BLaER1 (cell line): ENCODE measurements at regions not wholly inside any gene's neighbourhood (a gene's known extent, or its start where the extent isn't known, plus 50 kb on each side); places are given as distances from the start of the nearest gene placed in this dataset.

Experiments
- H3K27ac ChIP-seq: shearing (Covaris generic); formaldehyde crosslinking; 2 replicates; pipeline ENCODE4 v1.8.1; 2022
- H3K27me3 ChIP-seq: shearing (Covaris generic); formaldehyde crosslinking; 2 replicates; pipeline ENCODE4 v1.8.1; 2022
- H3K36me3 ChIP-seq: shearing (Covaris generic); formaldehyde crosslinking; 2 replicates; pipeline ENCODE4 v1.8.1; 2022
- H3K4me1 ChIP-seq: shearing (Covaris generic); formaldehyde crosslinking; 2 replicates; pipeline ENCODE4 v1.8.1; 2022
- H3K4me2 ChIP-seq: shearing (Covaris generic); formaldehyde crosslinking; 2 replicates; pipeline ENCODE4 v1.8.1; 2022
- H3K4me3 ChIP-seq: shearing (Covaris generic); formaldehyde crosslinking; 2 replicates; pipeline ENCODE4 v1.8.1; 2022
- H3K9ac ChIP-seq: shearing (Covaris generic); formaldehyde crosslinking; 2 replicates; pipeline ENCODE4 v1.8.1; 2022
- H3K9me3 ChIP-seq: shearing (Covaris generic); formaldehyde crosslinking; 2 replicates; pipeline ENCODE4 v1.8.1; 2022
- H4K20me1 ChIP-seq: shearing (Covaris generic); formaldehyde crosslinking; 2 replicates; pipeline ENCODE4 v1.8.1; 2022
- Cebpa-rat ChIP-seq: shearing (Covaris generic); IDR thresholded peaks from 2 replicates; pipeline ENCODE4 v1.8.1; 2022

GRCh38 chr22:47293368-47294221 is 531.1 kb downstream of the TBC1D22A start:
- Histone ChIP-seq H3K4me2 (no peak overlapping the region), H4K20me1 (no peaks in the 10 kb centered on the region), H3K4me3 (no peak overlapping the region), H3K9ac (no peak overlapping the region), H3K27ac (no peak overlapping the region), H3K27me3 (no peaks in the 10 kb centered on the region), H3K9me3 (no peaks in the 10 kb centered on the region), H3K4me1 (no peaks in the 10 kb centered on the region), H3K36me3 (no peaks in the 10 kb centered on the region)
- no peak for TF ChIP-seq Cebpa-rat

DNA sequence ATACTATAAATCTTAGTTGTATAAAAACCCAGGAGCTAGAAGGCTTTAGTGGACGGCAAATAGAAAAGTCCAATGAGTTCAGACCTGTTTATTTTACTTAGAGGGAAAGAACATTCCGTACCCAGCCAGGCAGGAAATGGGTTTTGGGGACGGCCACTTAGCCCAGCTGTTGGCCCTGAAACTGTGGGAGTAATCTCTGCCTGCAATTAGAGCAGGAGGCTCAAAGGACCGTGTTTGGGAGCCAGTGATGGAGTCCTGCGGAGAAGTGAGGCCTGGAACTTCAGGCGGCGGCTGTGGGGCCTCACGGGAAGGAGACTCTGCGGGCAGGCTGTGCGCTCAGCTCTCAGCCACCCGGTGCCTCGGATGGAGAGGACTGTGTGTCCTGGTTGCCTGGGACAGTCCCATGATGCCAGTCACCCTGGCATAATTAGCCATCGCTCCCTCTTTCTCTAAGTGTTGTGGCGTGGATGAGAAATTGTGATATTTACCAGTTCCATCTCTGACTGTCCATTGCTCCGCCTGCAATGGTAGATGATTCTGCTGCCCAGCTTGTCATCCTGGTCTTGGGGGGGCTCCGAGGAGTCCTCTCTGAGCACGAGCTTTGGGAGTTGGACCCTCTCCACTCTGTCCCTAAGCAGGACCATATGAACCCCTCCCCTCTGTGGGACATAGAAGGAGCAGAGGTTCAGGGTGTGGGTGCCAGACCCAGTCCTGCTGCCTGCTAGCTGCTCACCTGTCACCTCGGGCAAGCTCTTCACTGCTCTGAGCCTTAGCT is 530.3 kb downstream of the TBC1D22A start:
- Histone ChIP-seq H3K27ac (no peak overlapping the region), H3K9me3 (no peaks in the 10 kb centered on the region), H3K4me2 (no peak overlapping the region), H3K36me3 (no peaks in the 10 kb centered on the region), H4K20me1 (no peaks in the 10 kb centered on the region), H3K27me3 (no peaks in the 10 kb centered on the region), H3K4me1 (no peaks in the 10 kb centered on the region), H3K9ac (no peak overlapping the region), H3K4me3 (no peak overlapping the region)
- TF ChIP-seq Cebpa-rat, result no peak

- no peak overlapping the region for H3K9ac ChIP-seq
- no peaks in the 10 kb centered on the region for H3K9me3 ChIP-seq
- TF ChIP-seq Cebpa-rat, result no peak
- H3K36me3 ChIP-seq, result no peaks in the 10 kb centered on the region
- no peak overlapping the region for H3K27ac ChIP-seq
- no peak overlapping the region for H3K4me2 ChIP-seq
- H3K27me3 ChIP-seq, result no peaks in the 10 kb centered on the region
- H4K20me1 ChIP-seq, result no peaks in the 10 kb centered on the region
- H3K4me1 ChIP-seq, result peaks cover 1% of the 10 kb centered on the region; the same call in 1 of the 2 replicates
- no peak overlapping the region for H3K4me3 ChIP-seq
Observed at GRCh38 chr22:47291565-47292495, 529.4 kb downstream of the TBC1D22A start.

- H3K27me3 ChIP-seq, result no peaks in the 10 kb centered on the region
- no peak overlapping the region for H3K4me2 ChIP-seq
- H3K36me3 ChIP-seq, result no peaks in the 10 kb centered on the region
- no peak overlapping the region for H3K9ac ChIP-seq
- TF ChIP-seq Cebpa-rat, result no peak
- peaks cover 4% of the 10 kb centered on the region; the same call in 1 of the 2 replicates for H3K4me1 ChIP-seq
- no peaks in the 10 kb centered on the region for H4K20me1 ChIP-seq
- no peak overlapping the region for H3K27ac ChIP-seq
- H3K4me3 ChIP-seq, result no peak overlapping the region
- H3K9me3 ChIP-seq, result no peaks in the 10 kb centered on the region
Observed at GRCh38 chr22:47290706-47291430, 528.4 kb downstream of the TBC1D22A start.

GRCh38 chr22:47289336-47289985 is 527.0 kb downstream of the TBC1D22A start:
- Histone ChIP-seq H3K4me3 (no peak overlapping the region), H3K9me3 (no peaks in the 10 kb centered on the region), H3K27me3 (no peaks in the 10 kb centered on the region), H3K9ac (no peak overlapping the region), H3K27ac (no peak overlapping the region), H4K20me1 (no peaks in the 10 kb centered on the region), H3K4me2 (no peak overlapping the region), H3K4me1 (peaks cover 4% of the 10 kb centered on the region; the same call in 1 of the 2 replicates), H3K36me3 (no peaks in the 10 kb centered on the region)
- no peak for TF ChIP-seq Cebpa-rat

GRCh38 chr22:47288680-47289079 is 526.2 kb downstream of the TBC1D22A start:
- H4K20me1 ChIP-seq, result no peaks in the 10 kb centered on the region
- H3K4me1 ChIP-seq, result peaks cover 4% of the 10 kb centered on the region; the same call in 1 of the 2 replicates
- no peak overlapping the region for H3K9ac ChIP-seq
- no peaks in the 10 kb centered on the region for H3K27me3 ChIP-seq
- H3K4me2 ChIP-seq, result no peak overlapping the region
- no peaks in the 10 kb centered on the region for H3K9me3 ChIP-seq
- no peak overlapping the region for H3K27ac ChIP-seq
- H3K36me3 ChIP-seq, result no peaks in the 10 kb centered on the region
- no peak for TF ChIP-seq Cebpa-rat
- no peak overlapping the region for H3K4me3 ChIP-seq

DNA sequence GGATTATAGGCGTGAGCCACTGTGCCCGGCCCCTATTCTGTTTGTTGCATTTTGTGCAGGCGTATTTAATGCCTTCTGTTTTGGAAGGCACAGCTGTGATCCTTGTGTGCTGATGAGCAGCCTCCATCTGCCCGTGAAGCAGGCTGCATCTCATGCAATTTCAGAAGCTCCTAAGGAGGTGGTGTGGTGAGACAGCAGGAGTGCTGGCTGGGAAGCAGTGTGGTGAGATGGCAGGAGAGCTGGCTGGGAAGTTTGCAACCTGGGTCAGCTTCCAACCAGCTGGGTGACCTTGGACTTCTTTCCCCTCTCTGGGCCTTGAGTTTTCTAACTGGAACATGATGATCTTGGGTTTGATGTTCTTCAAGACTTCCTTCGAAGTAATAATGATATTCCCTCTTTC is 525.1 kb downstream of the TBC1D22A start:
- no peak overlapping the region for H3K9ac ChIP-seq
- H3K27me3 ChIP-seq, result no peaks in the 10 kb centered on the region
- H3K9me3 ChIP-seq, result no peaks in the 10 kb centered on the region
- peaks cover 4% of the 10 kb centered on the region; the same call in 1 of the 2 replicates for H3K4me1 ChIP-seq
- no peaks in the 10 kb centered on the region for H4K20me1 ChIP-seq
- no peak overlapping the region for H3K4me3 ChIP-seq
- no peaks in the 10 kb centered on the region for H3K36me3 ChIP-seq
- H3K4me2 ChIP-seq, result no peak overlapping the region
- TF ChIP-seq Cebpa-rat, result no peak
- H3K27ac ChIP-seq, result no peak overlapping the region

DNA sequence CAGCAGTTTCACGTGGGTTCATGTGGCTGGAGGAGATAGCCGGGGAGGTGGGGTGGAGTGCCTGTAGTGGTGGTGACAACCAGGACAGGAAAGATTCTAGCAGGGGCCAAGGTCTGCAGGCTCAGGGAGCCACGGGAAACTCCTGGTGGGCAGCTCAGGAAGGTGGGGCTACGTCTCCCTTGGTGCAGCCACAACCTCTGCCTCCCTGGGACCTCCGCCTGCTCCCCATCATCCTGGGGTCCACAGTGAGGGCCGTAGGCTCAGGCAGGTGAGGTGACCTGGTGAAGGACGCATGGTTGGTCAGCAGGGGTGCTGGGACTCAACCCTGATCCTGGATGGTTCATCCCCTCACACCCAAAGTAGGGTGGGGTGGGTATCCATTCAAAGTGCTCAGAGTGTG is 524.1 kb downstream of the TBC1D22A start:
- Histone ChIP-seq H3K9me3 (no peaks in the 10 kb centered on the region), H3K4me1 (peaks cover 4% of the 10 kb centered on the region; the same call in 1 of the 2 replicates), H3K9ac (no peak overlapping the region), H3K4me2 (no peak overlapping the region), H3K36me3 (no peaks in the 10 kb centered on the region), H3K27me3 (no peaks in the 10 kb centered on the region), H4K20me1 (no peaks in the 10 kb centered on the region), H3K27ac (no peak overlapping the region), H3K4me3 (no peak overlapping the region)
- TF ChIP-seq Cebpa-rat, result no peak
